HEK293 (cell line): ENCODE measurements at regions not wholly inside any gene's neighbourhood (a gene's known extent, or its start where the extent isn't known, plus 50 kb on each side); places are given as distances from the start of the nearest gene placed in this dataset.
A peak's percentile ranks its signal among the peaks of the same experiment; 100 is the strongest.

ENCODE experiments used
- CTCF ChIA-PET: fragments of 350-600 bp; formaldehyde crosslinking; extraction: SDS; loops from one replicate; lab custom pipeline; 2021; ENCODE audit warnings: antibody characterized with exemption; lab: Yijun Ruan, JAX
- POLR2A ChIA-PET: fragments of 300-600 bp; formaldehyde crosslinking; extraction: SDS; loops from one replicate; lab custom pipeline; 2020; ENCODE audit warnings: antibody characterized with exemption, inconsistent platforms; lab: Yijun Ruan, JAX
- H3K27ac ChIP-seq: fragments of 200-500 bp; sonication (Bioruptor generic); 2 replicates; pipeline ENCODE4 v1.5.1; 2014; ENCODE audit warnings: low read depth, low read length, control low read depth, inconsistent platforms; ENCODE audit errors: extremely low read depth
- H3K36me3 ChIP-seq, 2 experiments: fragments of 200-500 bp in 1 of 2; sonication (Bioruptor generic) in 1 of 2; 1 replicate in 1 of 2; 2 replicates in 1 of 2; pipeline ENCODE4 v1.5.1; 2014 to 2017; ENCODE audit warnings: inconsistent platforms in 2 of 2, low read length in 2 of 2; ENCODE audit not compliant: control insufficient read depth in 2 of 2, insufficient read depth in 1 of 2
- H3K4me1 ChIP-seq: fragments of 200-500 bp; sonication (Bioruptor generic); 2 replicates; pipeline ENCODE4 v1.5.1; 2014; ENCODE audit warnings: mild to moderate bottlenecking, low read length, inconsistent platforms; ENCODE audit not compliant: control insufficient read depth, insufficient read depth
- H3K4me3 ChIP-seq: 2 replicates; pipeline ENCODE4 v1.5.1; 2011; ENCODE audit warnings: low read depth, mild to moderate bottlenecking, control low read depth, low read length, moderate library complexity
- H3K9me3 ChIP-seq: fragments of 200-500 bp; sonication (Bioruptor generic); 2 replicates; pipeline ENCODE4 v1.5.1; 2014; ENCODE audit warnings: low read depth, low read length, inconsistent platforms; ENCODE audit not compliant: control insufficient read depth, insufficient read depth
- FEZF1 ChIP-seq: fragments of 450-650 bp; formaldehyde crosslinking; IDR thresholded peaks from 2 replicates; pipeline ENCODE4 v1.5.1; 2016; ENCODE audit warnings: missing biosample characterization, missing genetic modification characterization
- GFI1B ChIP-seq: fragments of 450-650 bp; formaldehyde crosslinking; IDR thresholded peaks from 2 replicates; pipeline ENCODE4 v1.5.1; 2016; ENCODE audit warnings: missing biosample characterization, missing genetic modification characterization
- HOXA7 ChIP-seq: sonication (generic); formaldehyde crosslinking; IDR thresholded peaks from 2 replicates; pipeline ENCODE4 v1.8.1; 2022; ENCODE audit warnings: missing genetic modification reagents, borderline replicate concordance
- KLF7 ChIP-seq: fragments of 450-650 bp; formaldehyde crosslinking; IDR thresholded peaks from 2 replicates; pipeline ENCODE4 v1.5.1; 2016; ENCODE audit warnings: missing biosample characterization, missing genetic modification characterization, borderline replicate concordance
- KLF8 ChIP-seq: fragments of 450-650 bp; formaldehyde crosslinking; IDR thresholded peaks from 2 replicates; pipeline ENCODE4 v1.5.1; 2016; ENCODE audit warnings: missing biosample characterization, missing genetic modification characterization
- PRDM1 ChIP-seq: fragments of 450-650 bp; formaldehyde crosslinking; IDR thresholded peaks from 2 replicates; pipeline ENCODE4; 2016; ENCODE audit warnings: missing biosample characterization, missing genetic modification characterization
- SP3 ChIP-seq: fragments of 450-650 bp; formaldehyde crosslinking; IDR thresholded peaks from 2 replicates; pipeline ENCODE4 v1.5.1; 2016; ENCODE audit warnings: missing biosample characterization, missing genetic modification characterization
- YY2 ChIP-seq: fragments of 450-650 bp; formaldehyde crosslinking; IDR thresholded peaks from 2 replicates; pipeline ENCODE4 v1.5.1; 2016; ENCODE audit warnings: missing biosample characterization, missing genetic modification characterization
- ZBTB17 ChIP-seq: fragments of 450-650 bp; formaldehyde crosslinking; IDR thresholded peaks from 2 replicates; pipeline ENCODE4 v1.5.1; 2016; ENCODE audit warnings: missing biosample characterization, missing genetic modification characterization
- ZFP3 ChIP-seq: fragments of 450-650 bp; formaldehyde crosslinking; IDR thresholded peaks from 2 replicates; pipeline ENCODE4 v1.5.1; 2016; ENCODE audit warnings: low read depth, missing biosample characterization, missing genetic modification characterization
- ZFP69B ChIP-seq: fragments of 450-650 bp; formaldehyde crosslinking; IDR thresholded peaks from 2 replicates; pipeline ENCODE4 v1.5.1; 2016; ENCODE audit warnings: missing biosample characterization, missing genetic modification characterization
- ZNF112 ChIP-seq: fragments of 450-650 bp; formaldehyde crosslinking; IDR thresholded peaks from 2 replicates; pipeline ENCODE4 v1.5.0; 2017; ENCODE audit warnings: missing biosample characterization, missing genetic modification characterization
- ZNF169 ChIP-seq: fragments of 450-650 bp; formaldehyde crosslinking; IDR thresholded peaks from 2 replicates; pipeline ENCODE4 v1.5.1; 2016; ENCODE audit warnings: missing biosample characterization, missing genetic modification characterization
- ZNF211 ChIP-seq: fragments of 450-650 bp; formaldehyde crosslinking; IDR thresholded peaks from 2 replicates; pipeline ENCODE4 v1.5.1; 2016; ENCODE audit warnings: low read depth, missing biosample characterization, missing genetic modification characterization
- ZNF24 ChIP-seq: fragments of 450-650 bp; formaldehyde crosslinking; IDR thresholded peaks from 2 replicates; pipeline ENCODE4 v1.5.1; 2016; ENCODE audit warnings: missing biosample characterization, missing genetic modification characterization
- ZNF37A ChIP-seq: fragments of 450-650 bp; IDR thresholded peaks from 2 replicates; pipeline ENCODE4 v1.5.1; 2018; ENCODE audit warnings: missing biosample characterization, missing genetic modification characterization
- ZNF404 ChIP-seq: fragments of 450-650 bp; formaldehyde crosslinking; IDR thresholded peaks from 2 replicates; pipeline ENCODE4 v1.5.1; 2017; ENCODE audit warnings: missing biosample characterization, missing genetic modification characterization
- ZNF501 ChIP-seq: fragments of 450-650 bp; formaldehyde crosslinking; IDR thresholded peaks from 2 replicates; pipeline ENCODE4 v1.5.1; 2016; ENCODE audit warnings: missing biosample characterization, missing genetic modification characterization
- ZNF510 ChIP-seq: fragments of 450-650 bp; formaldehyde crosslinking; IDR thresholded peaks from 2 replicates; pipeline ENCODE4 v1.5.1; 2018; ENCODE audit warnings: mild to moderate bottlenecking, missing genetic modification characterization, missing biosample characterization; ENCODE audit not compliant: insufficient replicate concordance
- ZNF521 ChIP-seq: fragments of 450-650 bp; formaldehyde crosslinking; IDR thresholded peaks from 2 replicates; pipeline ENCODE4 v1.5.1; 2017; ENCODE audit warnings: missing biosample characterization, mild to moderate bottlenecking, missing genetic modification characterization
- ZNF529 ChIP-seq: fragments of 450-650 bp; formaldehyde crosslinking; IDR thresholded peaks from 2 replicates; pipeline ENCODE4 v1.5.1; 2017; ENCODE audit warnings: missing genetic modification characterization, missing biosample characterization; ENCODE audit not compliant: insufficient replicate concordance
- ZNF530 ChIP-seq: fragments of 450-650 bp; formaldehyde crosslinking; IDR thresholded peaks from 2 replicates; pipeline ENCODE4 v1.5.1; 2016; ENCODE audit warnings: low read depth, missing biosample characterization, missing genetic modification characterization
- ZNF548 ChIP-seq: fragments of 450-650 bp; formaldehyde crosslinking; IDR thresholded peaks from 2 replicates; pipeline ENCODE4 v1.5.1; 2016; ENCODE audit warnings: missing biosample characterization, missing genetic modification characterization
- ZNF600 ChIP-seq: fragments of 450-650 bp; formaldehyde crosslinking; IDR thresholded peaks from 2 replicates; pipeline ENCODE4 v1.5.1; 2016; ENCODE audit warnings: missing biosample characterization, missing genetic modification characterization
- ZNF610 ChIP-seq: fragments of 450-650 bp; formaldehyde crosslinking; IDR thresholded peaks from 2 replicates; pipeline ENCODE4 v1.5.1; 2016; ENCODE audit warnings: missing biosample characterization, missing genetic modification characterization, borderline replicate concordance
- ZNF768 ChIP-seq: fragments of 450-650 bp; formaldehyde crosslinking; IDR thresholded peaks from 2 replicates; pipeline ENCODE4 v1.5.1; 2018; ENCODE audit warnings: missing biosample characterization, mild to moderate bottlenecking, missing genetic modification characterization
- ZNF791 ChIP-seq: fragments of 450-650 bp; formaldehyde crosslinking; IDR thresholded peaks from 2 replicates; pipeline ENCODE4 v1.5.1; 2016; ENCODE audit warnings: missing biosample characterization, missing genetic modification characterization
- TF ChIP-seq, protein P1 (sequence below): fragments of 450-650 bp; formaldehyde crosslinking; conservative IDR thresholded peaks from 2 replicates; pipeline ENCODE4 v1.5.1; 2016; ENCODE audit warnings: low read depth, missing biosample characterization, missing genetic modification characterization
- TF ChIP-seq, protein P2 (sequence below): sonication (generic); formaldehyde crosslinking; IDR thresholded peaks from 2 replicates; pipeline ENCODE4 v1.8.1; 2022; ENCODE audit warnings: mild to moderate bottlenecking, moderate library complexity, missing genetic modification reagents
- TF ChIP-seq, protein P3 (sequence below): fragments of 450-650 bp; formaldehyde crosslinking; IDR thresholded peaks from 2 replicates; pipeline ENCODE4 v1.5.1; 2017; ENCODE audit warnings: missing biosample characterization, missing genetic modification characterization

DNA sequence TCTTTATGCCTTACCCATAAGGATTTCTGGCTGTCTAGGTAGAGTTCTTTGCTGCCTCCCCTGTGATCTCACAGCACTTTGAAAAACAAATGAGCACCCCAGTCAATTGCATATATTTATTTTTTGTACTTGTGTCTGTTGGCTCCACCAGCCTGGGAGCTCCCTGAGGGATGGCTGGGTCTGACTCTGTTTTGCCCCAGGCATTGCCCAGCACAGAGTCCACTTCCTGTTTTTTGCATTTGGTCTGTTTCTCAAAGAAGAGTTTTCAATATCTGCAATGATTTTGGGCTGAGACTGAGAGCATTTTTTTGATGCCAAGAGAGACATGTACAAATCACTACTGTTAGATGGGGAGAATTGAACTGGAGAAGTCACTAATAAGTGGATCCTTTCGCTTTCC is 125.0 kb downstream of the FOXD2 start:
- ChIA-PET POLR2A (no interaction called here), CTCF (no interaction called here)
- Histone ChIP-seq H3K4me3 (no peak overlapping the region), H3K4me1 (peaks cover 13% of the 10 kb centered on the region), H3K9me3 (no peaks in the 10 kb centered on the region), H3K36me3 (no peaks in the 10 kb centered on the region), H3K27ac (no peak overlapping the region)
- TF ChIP-seq ZBTB17 (no peak), ZFP69B (no peak), ZNF37A (tag by site-specific recombination) (no peak), ZNF510 (tag by site-specific recombination) (no peak), ZNF768 (no peak), GFI1B (tag by site-specific recombination) (no peak), ZNF600 (tag by site-specific recombination) (no peak), ZNF529 (tag by site-specific recombination) (no peak), ZNF211 (no peak), ZNF169 (tag by site-specific recombination) (no peak), KLF7 (tag by site-specific recombination) (no peak), HOXA7 (CRISPR knock-in tag) (no peak), ZFP3 (tag by site-specific recombination) (no peak), ZNF112 (no peak), ZNF791 (tag by site-specific recombination) (no peak)
- TF ChIP-seq, protein P1, sequence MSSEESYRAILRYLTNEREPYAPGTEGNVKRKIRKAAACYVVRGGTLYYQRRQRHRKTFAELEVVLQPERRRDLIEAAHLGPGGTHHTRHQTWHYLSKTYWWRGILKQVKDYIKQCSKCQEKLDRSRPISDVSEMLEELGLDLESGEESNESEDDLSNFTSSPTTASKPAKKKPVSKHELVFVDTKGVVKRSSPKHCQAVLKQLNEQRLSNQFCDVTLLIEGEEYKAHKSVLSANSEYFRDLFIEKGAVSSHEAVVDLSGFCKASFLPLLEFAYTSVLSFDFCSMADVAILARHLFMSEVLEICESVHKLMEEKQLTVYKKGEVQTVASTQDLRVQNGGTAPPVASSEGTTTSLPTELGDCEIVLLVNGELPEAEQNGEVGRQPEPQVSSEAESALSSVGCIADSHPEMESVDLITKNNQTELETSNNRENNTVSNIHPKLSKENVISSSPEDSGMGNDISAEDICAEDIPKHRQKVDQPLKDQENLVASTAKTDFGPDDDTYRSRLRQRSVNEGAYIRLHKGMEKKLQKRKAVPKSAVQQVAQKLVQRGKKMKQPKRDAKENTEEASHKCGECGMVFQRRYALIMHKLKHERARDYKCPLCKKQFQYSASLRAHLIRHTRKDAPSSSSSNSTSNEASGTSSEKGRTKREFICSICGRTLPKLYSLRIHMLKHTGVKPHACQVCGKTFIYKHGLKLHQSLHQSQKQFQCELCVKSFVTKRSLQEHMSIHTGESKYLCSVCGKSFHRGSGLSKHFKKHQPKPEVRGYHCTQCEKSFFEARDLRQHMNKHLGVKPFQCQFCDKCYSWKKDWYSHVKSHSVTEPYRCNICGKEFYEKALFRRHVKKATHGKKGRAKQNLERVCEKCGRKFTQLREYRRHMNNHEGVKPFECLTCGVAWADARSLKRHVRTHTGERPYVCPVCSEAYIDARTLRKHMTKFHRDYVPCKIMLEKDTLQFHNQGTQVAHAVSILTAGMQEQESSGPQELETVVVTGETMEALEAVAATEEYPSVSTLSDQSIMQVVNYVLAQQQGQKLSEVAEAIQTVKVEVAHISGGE (tag by site-specific recombination): no peak

DNA sequence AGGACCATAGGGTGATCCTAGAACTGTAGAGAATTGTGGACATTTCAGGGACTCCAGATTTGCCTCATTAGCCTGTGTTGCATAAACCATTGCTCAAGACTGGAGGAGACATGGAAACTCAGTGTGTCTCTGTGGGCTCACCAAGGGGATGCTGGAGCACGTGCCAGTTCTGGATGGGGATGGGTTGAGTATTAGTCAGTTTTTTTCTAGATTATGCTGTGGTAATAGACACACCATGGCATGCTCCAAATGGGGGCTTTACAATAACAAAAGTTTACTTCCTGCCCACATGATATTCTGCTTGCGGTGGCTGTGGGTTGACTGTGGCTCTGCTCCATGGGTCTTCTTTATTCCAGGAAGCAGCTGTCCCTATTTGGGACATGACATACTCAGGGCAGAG is 125.4 kb downstream of the FOXD2 start:
- Histone ChIP-seq H3K9me3 (no peaks in the 10 kb centered on the region), H3K36me3 (no peaks in the 10 kb centered on the region)
- no peak for TF ChIP-seq ZNF24 (tag by site-specific recombination)
- no peak for TF ChIP-seq ZNF548
- TF ChIP-seq, all 188 proteins: peak for 0
- ChIA-PET CTCF (no interaction called here), POLR2A (no interaction called here)
- Histone ChIP-seq H3K4me1 (peaks cover 13% of the 10 kb centered on the region), H3K27ac (no peak overlapping the region), H3K4me3 (no peak overlapping the region)

DNA sequence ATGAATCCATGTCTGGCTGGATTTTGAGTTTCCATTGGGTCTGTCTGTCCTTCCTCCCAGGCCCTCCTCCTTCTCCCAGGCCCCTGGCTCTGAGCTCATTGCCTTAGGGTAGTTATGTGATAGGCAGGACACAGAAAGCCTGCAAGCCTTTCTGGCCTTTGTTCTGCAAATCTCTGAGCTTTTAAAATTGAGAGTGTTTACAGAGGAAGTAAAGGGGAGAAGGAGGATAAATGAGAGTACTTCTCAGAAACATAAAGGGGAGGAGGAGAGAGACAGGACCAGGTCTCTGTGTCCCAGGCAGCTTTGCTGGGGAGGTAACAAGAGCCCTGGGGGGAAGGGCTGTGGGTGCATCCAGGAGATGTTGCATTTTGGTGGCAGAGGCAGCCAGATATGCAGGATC is 126.7 kb downstream of the FOXD2 start:
- ChIA-PET POLR2A (no interaction called here), CTCF (interaction anchor here (0.6 to 1.2 kb wide), 3 partner anchors 127 to 1031 kb away, joined by 3 read pairs; partner anchors contain the start of gene FOXD2)
- Histone ChIP-seq H3K4me1 (peaks cover 10% of the 10 kb centered on the region), H3K9me3 (no peaks in the 10 kb centered on the region), H3K36me3 (no peaks in the 10 kb centered on the region), H3K4me3 (no peak overlapping the region), H3K27ac (no peak overlapping the region)
- TF ChIP-seq KLF8 (tag by site-specific recombination): no peak
- TF ChIP-seq FEZF1 (tag by site-specific recombination): no peak
- TF ChIP-seq SP3: no peak
- no peak for TF ChIP-seq ZNF510 (tag by site-specific recombination)
- TF ChIP-seq ZNF521 (tag by site-specific recombination): no peak
- TF ChIP-seq, protein P2, sequence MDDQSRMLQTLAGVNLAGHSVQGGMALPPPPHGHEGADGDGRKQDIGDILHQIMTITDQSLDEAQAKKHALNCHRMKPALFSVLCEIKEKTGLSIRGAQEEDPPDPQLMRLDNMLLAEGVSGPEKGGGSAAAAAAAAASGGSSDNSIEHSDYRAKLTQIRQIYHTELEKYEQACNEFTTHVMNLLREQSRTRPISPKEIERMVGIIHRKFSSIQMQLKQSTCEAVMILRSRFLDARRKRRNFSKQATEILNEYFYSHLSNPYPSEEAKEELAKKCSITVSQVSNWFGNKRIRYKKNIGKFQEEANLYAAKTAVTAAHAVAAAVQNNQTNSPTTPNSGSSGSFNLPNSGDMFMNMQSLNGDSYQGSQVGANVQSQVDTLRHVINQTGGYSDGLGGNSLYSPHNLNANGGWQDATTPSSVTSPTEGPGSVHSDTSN (CRISPR knock-in tag): no peak
- no peak for TF ChIP-seq HOXA7 (CRISPR knock-in tag)
- TF ChIP-seq ZBTB17: 0 out of 2 replicates have a peak, but pooled peaks have one; percentile 14
- TF ChIP-seq PRDM1 (tag by site-specific recombination): 0 out of 2 replicates have a peak, but pooled peaks have one; percentile 28
- no peak for TF ChIP-seq ZNF501
- TF ChIP-seq, protein P3, sequence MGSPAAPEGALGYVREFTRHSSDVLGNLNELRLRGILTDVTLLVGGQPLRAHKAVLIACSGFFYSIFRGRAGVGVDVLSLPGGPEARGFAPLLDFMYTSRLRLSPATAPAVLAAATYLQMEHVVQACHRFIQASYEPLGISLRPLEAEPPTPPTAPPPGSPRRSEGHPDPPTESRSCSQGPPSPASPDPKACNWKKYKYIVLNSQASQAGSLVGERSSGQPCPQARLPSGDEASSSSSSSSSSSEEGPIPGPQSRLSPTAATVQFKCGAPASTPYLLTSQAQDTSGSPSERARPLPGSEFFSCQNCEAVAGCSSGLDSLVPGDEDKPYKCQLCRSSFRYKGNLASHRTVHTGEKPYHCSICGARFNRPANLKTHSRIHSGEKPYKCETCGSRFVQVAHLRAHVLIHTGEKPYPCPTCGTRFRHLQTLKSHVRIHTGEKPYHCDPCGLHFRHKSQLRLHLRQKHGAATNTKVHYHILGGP (tag by site-specific recombination): no peak
- TF ChIP-seq ZNF404 (tag by site-specific recombination): no peak
- no peak for TF ChIP-seq YY2 (tag by site-specific recombination)
- TF ChIP-seq ZNF610 (tag by site-specific recombination): no peak
- no peak for TF ChIP-seq ZNF530
